GM23338 (cell line): ENCODE measurements at regions not wholly inside any gene's neighbourhood (a gene's known extent, or its start where the extent isn't known, plus 50 kb on each side); places are given as distances from the start of the nearest gene placed in this dataset.

Source experiments
- ATAC-seq: fragments of 200-7000 bp; cut with Tn5 transposase; 3 replicates; pipeline ENCODE4 v1.9.1; 2020
- DNase-seq: peaks from one replicate; pipeline ENCODE4 v3.0.0-alpha.2; 2015; ENCODE audit warnings: low spot score
- H2AFZ ChIP-seq: fragments of 200-600 bp; sonication (generic); 2 replicates; pipeline ENCODE4 v1.8.0; 2016; ENCODE audit warnings: antibody characterized with exemption, mild to moderate bottlenecking, moderate library complexity
- H3F3A ChIP-seq: fragments of 200-600 bp; sonication (generic); replicated peaks from 2 replicates; pipeline ENCODE4 v1.8.0; 2017; ENCODE audit warnings: antibody characterized with exemption, mixed run types, low read depth
- H3K27ac ChIP-seq: fragments of 200-600 bp; sonication (generic); 2 replicates; pipeline ENCODE4 v1.6.1; 2016; ENCODE audit warnings: low read depth
- H3K27me3 ChIP-seq: fragments of 200-600 bp; sonication (generic); 2 replicates; pipeline ENCODE4 v1.8.0; 2016; ENCODE audit warnings: mild to moderate bottlenecking, mixed run types, moderate library complexity; ENCODE audit not compliant: insufficient read depth
- H3K36me3 ChIP-seq: fragments of 200-600 bp; sonication (generic); 2 replicates; pipeline ENCODE4 v1.8.0; 2016; ENCODE audit warnings: mild to moderate bottlenecking; ENCODE audit not compliant: insufficient read depth
- H3K4me1 ChIP-seq: fragments of 200-600 bp; sonication (generic); 2 replicates; pipeline ENCODE4 v1.8.0; 2016; ENCODE audit warnings: mild to moderate bottlenecking, moderate library complexity; ENCODE audit not compliant: insufficient read depth
- H3K4me2 ChIP-seq: fragments of 200-600 bp; sonication (generic); 2 replicates; pipeline ENCODE4 v1.7.1; 2017; ENCODE audit warnings: mixed run types
- H3K4me3 ChIP-seq: fragments of 200-600 bp; sonication (generic); 2 replicates; pipeline ENCODE4 v1.6.1; 2016; ENCODE audit warnings: mixed run types
- H3K79me2 ChIP-seq: fragments of 200-600 bp; sonication (generic); replicated peaks from 2 replicates; pipeline ENCODE4 v1.8.0; 2017; ENCODE audit warnings: mild to moderate bottlenecking; ENCODE audit not compliant: insufficient read depth
- H3K9me2 ChIP-seq: fragments of 200-600 bp; sonication (generic); 2 replicates; pipeline ENCODE4 v1.8.0; 2017; ENCODE audit not compliant: insufficient read depth
- H4K20me1 ChIP-seq: fragments of 200-600 bp; sonication (generic); replicated peaks from 2 replicates; pipeline ENCODE4 v1.8.0; 2017; ENCODE audit warnings: mild to moderate bottlenecking; ENCODE audit not compliant: insufficient read depth
- H3K27ac Mint-ChIP-seq: 2 replicates; pipeline ENCODE4 v1.8.0; 2020; ENCODE audit warnings: inconsistent platforms, mild to moderate bottlenecking, moderate library complexity, mixed read lengths
- H3K27me3 Mint-ChIP-seq: 3 replicates; pipeline ENCODE4 v1.8.0; 2022; ENCODE audit warnings: low read depth, mild to moderate bottlenecking, moderate library complexity, mixed read lengths, inconsistent platforms; ENCODE audit not compliant: insufficient read depth, poor library complexity
- H3K36me3 Mint-ChIP-seq: 3 replicates; pipeline ENCODE4 v1.8.0; 2021; ENCODE audit warnings: low read depth, mild to moderate bottlenecking, inconsistent platforms, moderate library complexity, mixed read lengths
- H3K4me1 Mint-ChIP-seq: 3 replicates; pipeline ENCODE4 v1.8.0; 2020; ENCODE audit warnings: mild to moderate bottlenecking, inconsistent platforms, mixed read lengths
- H3K4me3 Mint-ChIP-seq: 3 replicates; pipeline ENCODE4 v1.8.0; 2021; ENCODE audit warnings: moderate library complexity, mild to moderate bottlenecking, inconsistent platforms, mixed read lengths
- H3K9me3 Mint-ChIP-seq: 3 replicates; pipeline ENCODE4 v1.8.0; 2020; ENCODE audit warnings: moderate library complexity, mild to moderate bottlenecking, inconsistent platforms, mixed read lengths
- CREB1 ChIP-seq: fragments of 250-450 bp; sonication (Bioruptor Pico); IDR thresholded peaks from 2 replicates; pipeline ENCODE4 v1.5.0; 2020; ENCODE audit warnings: low read depth, mild to moderate bottlenecking, moderate library complexity
- EZH2 ChIP-seq: fragments of 200-600 bp; sonication (generic); IDR thresholded peaks from one replicate; pipeline ENCODE4 v1.8.0; 2017; ENCODE audit warnings: antibody characterized with exemption, mild to moderate bottlenecking, low read depth; ENCODE audit not compliant: unreplicated experiment
- EZH2phosphoT487 ChIP-seq: fragments of 200-600 bp; sonication (generic); IDR thresholded peaks from one replicate; pipeline ENCODE4 v1.8.1; 2018; ENCODE audit warnings: antibody characterized with exemption; ENCODE audit not compliant: unreplicated experiment
- JUNB ChIP-seq: IDR thresholded peaks from one replicate; pipeline ENCODE4 v1.6.1; 2016; ENCODE audit warnings: antibody characterized with exemption; ENCODE audit not compliant: unreplicated experiment
- NANOG ChIP-seq: IDR thresholded peaks from 2 replicates; pipeline ENCODE4 v1.6.1; 2016; ENCODE audit warnings: antibody characterized with exemption, borderline replicate concordance
- POLR2AphosphoS5 ChIP-seq: IDR thresholded peaks from 2 replicates; pipeline ENCODE4 v1.6.1; 2016; ENCODE audit warnings: antibody characterized with exemption, low read depth
- ZNF114 ChIP-seq: fragments of 250-450 bp; sonication (Bioruptor Pico); IDR thresholded peaks from 2 replicates; pipeline ENCODE4 v1.5.0; 2020; ENCODE audit warnings: mild to moderate bottlenecking, moderate library complexity
- ZNF331 ChIP-seq: fragments of 250-450 bp; sonication (Bioruptor Pico); IDR thresholded peaks from 2 replicates; pipeline ENCODE4 v1.5.0; 2020; ENCODE audit warnings: low read depth, mild to moderate bottlenecking, moderate library complexity
- TF ChIP-seq, protein P1 (sequence below): IDR thresholded peaks from one replicate; pipeline ENCODE4 v1.6.1; 2018; ENCODE audit warnings: antibody characterized with exemption; ENCODE audit not compliant: unreplicated experiment
- TF ChIP-seq, protein P2 (sequence below): IDR thresholded peaks from 2 replicates; pipeline ENCODE4 v1.6.1; 2016; ENCODE audit warnings: antibody characterized with exemption
- TF ChIP-seq, protein P3 (sequence below): fragments of 250-450 bp; sonication (Bioruptor Pico); IDR thresholded peaks from 2 replicates; pipeline ENCODE4 v1.5.0; 2020; ENCODE audit warnings: mild to moderate bottlenecking, moderate library complexity
- TF ChIP-seq, protein P4 (sequence below), 2 experiments: fragments of 200-600 bp in 1 of 2; sonication (generic) in 1 of 2; conservative IDR thresholded peaks; 2 replicates each; pipeline versions ENCODE4 v1.5.1 to v1.6.1; 2016 to 2017; ENCODE audit warnings: antibody characterized with exemption in 2 of 2, low read depth in 2 of 2, mild to moderate bottlenecking in 2 of 2, moderate library complexity in 1 of 2

DNA sequence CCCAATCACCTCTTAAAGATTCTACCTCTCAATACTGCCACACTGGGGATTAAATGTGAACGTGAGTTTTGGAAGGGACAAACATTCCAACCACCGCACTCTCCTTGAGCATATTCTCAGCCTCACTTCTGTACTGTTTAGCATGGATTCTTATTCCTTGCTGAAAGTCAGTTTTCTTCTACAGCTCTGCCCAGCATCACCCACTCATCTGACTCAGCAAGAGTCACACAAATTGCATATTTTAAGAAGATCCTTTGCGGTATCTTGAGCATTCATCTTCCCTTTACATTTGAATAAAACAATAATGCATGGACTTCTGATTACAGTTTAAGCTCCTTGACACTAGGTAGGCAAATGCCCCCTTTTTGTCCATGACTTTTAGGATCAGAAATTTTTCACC lies 251.6 kb upstream of the MKLN1 start (continued):
- TF ChIP-seq EZH2phosphoT487 (no peak), ZNF114 (CRISPR knock-in tag) (no peak), NANOG (no peak), EZH2 (no peak), JUNB (no peak), CREB1 (no peak)
- TF ChIP-seq, protein P1, sequence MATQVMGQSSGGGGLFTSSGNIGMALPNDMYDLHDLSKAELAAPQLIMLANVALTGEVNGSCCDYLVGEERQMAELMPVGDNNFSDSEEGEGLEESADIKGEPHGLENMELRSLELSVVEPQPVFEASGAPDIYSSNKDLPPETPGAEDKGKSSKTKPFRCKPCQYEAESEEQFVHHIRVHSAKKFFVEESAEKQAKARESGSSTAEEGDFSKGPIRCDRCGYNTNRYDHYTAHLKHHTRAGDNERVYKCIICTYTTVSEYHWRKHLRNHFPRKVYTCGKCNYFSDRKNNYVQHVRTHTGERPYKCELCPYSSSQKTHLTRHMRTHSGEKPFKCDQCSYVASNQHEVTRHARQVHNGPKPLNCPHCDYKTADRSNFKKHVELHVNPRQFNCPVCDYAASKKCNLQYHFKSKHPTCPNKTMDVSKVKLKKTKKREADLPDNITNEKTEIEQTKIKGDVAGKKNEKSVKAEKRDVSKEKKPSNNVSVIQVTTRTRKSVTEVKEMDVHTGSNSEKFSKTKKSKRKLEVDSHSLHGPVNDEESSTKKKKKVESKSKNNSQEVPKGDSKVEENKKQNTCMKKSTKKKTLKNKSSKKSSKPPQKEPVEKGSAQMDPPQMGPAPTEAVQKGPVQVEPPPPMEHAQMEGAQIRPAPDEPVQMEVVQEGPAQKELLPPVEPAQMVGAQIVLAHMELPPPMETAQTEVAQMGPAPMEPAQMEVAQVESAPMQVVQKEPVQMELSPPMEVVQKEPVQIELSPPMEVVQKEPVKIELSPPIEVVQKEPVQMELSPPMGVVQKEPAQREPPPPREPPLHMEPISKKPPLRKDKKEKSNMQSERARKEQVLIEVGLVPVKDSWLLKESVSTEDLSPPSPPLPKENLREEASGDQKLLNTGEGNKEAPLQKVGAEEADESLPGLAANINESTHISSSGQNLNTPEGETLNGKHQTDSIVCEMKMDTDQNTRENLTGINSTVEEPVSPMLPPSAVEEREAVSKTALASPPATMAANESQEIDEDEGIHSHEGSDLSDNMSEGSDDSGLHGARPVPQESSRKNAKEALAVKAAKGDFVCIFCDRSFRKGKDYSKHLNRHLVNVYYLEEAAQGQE: no peak
- TF ChIP-seq, protein P2, sequence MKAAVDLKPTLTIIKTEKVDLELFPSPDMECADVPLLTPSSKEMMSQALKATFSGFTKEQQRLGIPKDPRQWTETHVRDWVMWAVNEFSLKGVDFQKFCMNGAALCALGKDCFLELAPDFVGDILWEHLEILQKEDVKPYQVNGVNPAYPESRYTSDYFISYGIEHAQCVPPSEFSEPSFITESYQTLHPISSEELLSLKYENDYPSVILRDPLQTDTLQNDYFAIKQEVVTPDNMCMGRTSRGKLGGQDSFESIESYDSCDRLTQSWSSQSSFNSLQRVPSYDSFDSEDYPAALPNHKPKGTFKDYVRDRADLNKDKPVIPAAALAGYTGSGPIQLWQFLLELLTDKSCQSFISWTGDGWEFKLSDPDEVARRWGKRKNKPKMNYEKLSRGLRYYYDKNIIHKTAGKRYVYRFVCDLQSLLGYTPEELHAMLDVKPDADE: no peak

DNA sequence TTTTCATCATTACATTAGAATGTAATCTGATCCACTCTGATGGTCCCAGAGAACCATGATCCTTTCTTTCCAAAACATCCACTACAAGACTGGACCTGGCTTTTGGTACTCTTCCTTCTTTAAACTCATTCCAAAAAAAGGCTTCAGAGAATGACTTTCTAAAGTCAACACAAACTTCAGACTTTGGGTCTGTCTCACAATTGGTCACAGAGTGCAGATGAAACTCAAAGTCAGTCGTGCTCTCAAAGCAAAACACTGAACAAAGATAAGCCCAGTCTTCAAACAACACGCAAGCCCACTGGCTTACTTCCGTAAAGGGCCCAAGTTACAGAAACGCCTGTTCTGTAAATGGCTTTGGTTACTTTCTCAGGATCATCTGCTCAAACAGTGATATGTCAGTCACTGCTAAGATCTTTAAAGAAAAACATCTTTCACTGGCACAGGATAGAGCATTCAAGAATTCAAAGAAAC lies 250.9 kb upstream of the MKLN1 start:
- Histone ChIP-seq H3K79me2 (peaks cover 37% of the 10 kb centered on the region), H3K27me3 (no peaks in the 10 kb centered on the region), H3F3A (no peaks in the 10 kb centered on the region), H3K9me2 (no peaks in the 10 kb centered on the region), H2AFZ (no peak overlapping the region), H3K4me1 (peaks cover 13% of the 10 kb centered on the region), H3K36me3 (no peaks in the 10 kb centered on the region; the same call in 1 of the 2 replicates), H3K4me3 (no peak overlapping the region), H3K27ac (no peak overlapping the region), H4K20me1 (0 out of 2 replicates have a peak, but pooled peaks cover 7% of the 10 kb centered on the region), H3K4me2 (no peak overlapping the region)
- peaks cover 19% of the 10 kb centered on the region for H3K4me1 Mint-ChIP-seq
- ATAC-seq: no peak
- DNase-seq: no peak
- H3K36me3 Mint-ChIP-seq: peaks cover 30% of the 10 kb centered on the region
- H3K9me3 Mint-ChIP-seq: peaks cover 4% of the 10 kb centered on the region; the same call in 1 of the 3 replicates
- H3K4me3 Mint-ChIP-seq: no peak overlapping the region
- no peak overlapping the region for H3K27ac Mint-ChIP-seq
- H3K27me3 Mint-ChIP-seq: no peaks in the 10 kb centered on the region
- TF ChIP-seq, protein P3, sequence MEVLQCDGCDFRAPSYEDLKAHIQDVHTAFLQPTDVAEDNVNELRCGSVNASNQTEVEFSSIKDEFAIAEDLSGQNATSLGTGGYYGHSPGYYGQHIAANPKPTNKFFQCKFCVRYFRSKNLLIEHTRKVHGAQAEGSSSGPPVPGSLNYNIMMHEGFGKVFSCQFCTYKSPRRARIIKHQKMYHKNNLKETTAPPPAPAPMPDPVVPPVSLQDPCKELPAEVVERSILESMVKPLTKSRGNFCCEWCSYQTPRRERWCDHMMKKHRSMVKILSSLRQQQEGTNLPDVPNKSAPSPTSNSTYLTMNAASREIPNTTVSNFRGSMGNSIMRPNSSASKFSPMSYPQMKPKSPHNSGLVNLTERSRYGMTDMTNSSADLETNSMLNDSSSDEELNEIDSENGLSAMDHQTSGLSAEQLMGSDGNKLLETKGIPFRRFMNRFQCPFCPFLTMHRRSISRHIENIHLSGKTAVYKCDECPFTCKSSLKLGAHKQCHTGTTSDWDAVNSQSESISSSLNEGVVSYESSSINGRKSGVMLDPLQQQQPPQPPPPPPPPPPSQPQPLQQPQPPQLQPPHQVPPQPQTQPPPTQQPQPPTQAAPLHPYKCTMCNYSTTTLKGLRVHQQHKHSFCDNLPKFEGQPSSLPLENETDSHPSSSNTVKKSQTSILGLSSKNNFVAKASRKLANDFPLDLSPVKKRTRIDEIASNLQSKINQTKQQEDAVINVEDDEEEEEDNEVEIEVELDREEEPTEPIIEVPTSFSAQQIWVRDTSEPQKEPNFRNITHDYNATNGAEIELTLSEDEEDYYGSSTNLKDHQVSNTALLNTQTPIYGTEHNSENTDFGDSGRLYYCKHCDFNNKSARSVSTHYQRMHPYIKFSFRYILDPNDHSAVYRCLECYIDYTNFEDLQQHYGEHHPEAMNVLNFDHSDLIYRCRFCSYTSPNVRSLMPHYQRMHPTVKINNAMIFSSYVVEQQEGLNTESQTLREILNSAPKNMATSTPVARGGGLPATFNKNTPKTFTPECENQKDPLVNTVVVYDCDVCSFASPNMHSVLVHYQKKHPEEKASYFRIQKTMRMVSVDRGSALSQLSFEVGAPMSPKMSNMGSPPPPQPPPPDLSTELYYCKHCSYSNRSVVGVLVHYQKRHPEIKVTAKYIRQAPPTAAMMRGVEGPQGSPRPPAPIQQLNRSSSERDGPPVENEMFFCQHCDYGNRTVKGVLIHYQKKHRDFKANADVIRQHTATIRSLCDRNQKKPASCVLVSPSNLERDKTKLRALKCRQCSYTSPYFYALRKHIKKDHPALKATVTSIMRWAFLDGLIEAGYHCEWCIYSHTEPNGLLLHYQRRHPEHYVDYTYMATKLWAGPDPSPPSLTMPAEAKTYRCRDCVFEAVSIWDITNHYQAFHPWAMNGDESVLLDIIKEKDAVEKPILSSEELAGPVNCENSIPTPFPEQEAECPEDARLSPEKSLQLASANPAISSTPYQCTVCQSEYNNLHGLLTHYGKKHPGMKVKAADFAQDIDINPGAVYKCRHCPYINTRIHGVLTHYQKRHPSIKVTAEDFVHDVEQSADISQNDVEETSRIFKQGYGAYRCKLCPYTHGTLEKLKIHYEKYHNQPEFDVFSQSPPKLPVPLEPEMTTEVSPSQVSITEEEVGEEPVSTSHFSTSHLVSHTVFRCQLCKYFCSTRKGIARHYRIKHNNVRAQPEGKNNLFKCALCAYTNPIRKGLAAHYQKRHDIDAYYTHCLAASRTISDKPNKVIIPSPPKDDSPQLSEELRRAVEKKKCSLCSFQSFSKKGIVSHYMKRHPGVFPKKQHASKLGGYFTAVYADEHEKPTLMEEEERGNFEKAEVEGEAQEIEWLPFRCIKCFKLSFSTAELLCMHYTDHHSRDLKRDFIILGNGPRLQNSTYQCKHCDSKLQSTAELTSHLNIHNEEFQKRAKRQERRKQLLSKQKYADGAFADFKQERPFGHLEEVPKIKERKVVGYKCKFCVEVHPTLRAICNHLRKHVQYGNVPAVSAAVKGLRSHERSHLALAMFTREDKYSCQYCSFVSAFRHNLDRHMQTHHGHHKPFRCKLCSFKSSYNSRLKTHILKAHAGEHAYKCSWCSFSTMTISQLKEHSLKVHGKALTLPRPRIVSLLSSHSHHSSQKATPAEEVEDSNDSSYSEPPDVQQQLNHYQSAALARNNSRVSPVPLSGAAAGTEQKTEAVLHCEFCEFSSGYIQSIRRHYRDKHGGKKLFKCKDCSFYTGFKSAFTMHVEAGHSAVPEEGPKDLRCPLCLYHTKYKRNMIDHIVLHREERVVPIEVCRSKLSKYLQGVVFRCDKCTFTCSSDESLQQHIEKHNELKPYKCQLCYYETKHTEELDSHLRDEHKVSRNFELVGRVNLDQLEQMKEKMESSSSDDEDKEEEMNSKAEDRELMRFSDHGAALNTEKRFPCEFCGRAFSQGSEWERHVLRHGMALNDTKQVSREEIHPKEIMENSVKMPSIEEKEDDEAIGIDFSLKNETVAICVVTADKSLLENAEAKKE (CRISPR knock-in tag): no peak
- TF ChIP-seq, protein P4, sequence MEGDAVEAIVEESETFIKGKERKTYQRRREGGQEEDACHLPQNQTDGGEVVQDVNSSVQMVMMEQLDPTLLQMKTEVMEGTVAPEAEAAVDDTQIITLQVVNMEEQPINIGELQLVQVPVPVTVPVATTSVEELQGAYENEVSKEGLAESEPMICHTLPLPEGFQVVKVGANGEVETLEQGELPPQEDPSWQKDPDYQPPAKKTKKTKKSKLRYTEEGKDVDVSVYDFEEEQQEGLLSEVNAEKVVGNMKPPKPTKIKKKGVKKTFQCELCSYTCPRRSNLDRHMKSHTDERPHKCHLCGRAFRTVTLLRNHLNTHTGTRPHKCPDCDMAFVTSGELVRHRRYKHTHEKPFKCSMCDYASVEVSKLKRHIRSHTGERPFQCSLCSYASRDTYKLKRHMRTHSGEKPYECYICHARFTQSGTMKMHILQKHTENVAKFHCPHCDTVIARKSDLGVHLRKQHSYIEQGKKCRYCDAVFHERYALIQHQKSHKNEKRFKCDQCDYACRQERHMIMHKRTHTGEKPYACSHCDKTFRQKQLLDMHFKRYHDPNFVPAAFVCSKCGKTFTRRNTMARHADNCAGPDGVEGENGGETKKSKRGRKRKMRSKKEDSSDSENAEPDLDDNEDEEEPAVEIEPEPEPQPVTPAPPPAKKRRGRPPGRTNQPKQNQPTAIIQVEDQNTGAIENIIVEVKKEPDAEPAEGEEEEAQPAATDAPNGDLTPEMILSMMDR (conservative IDR thresholded peaks at IDR 0.05; ENCODE audit: low read depth in 2 of 2): no peak
- TF ChIP-seq EZH2 (no peak), JUNB (no peak), NANOG (no peak), CREB1 (no peak), EZH2phosphoT487 (no peak), POLR2AphosphoS5 (no peak), ZNF331 (CRISPR knock-in tag) (no peak)
